CD4-positive, alpha-beta T cell (primary cell): ENCODE measurements at regions not wholly inside any gene's neighbourhood (a gene's known extent, or its start where the extent isn't known, plus 50 kb on each side); places are given as distances from the start of the nearest gene placed in this dataset.

Experiments used
- ATAC-seq: fragments of 200-7000 bp; cut with Tn5 transposase; one replicate; pipeline ENCODE4 v1.10.0; 2022; ENCODE audit warnings: mild to moderate bottlenecking; ENCODE audit not compliant: poor library complexity
- CTCF ChIA-PET: fragments of 350-600 bp; sonication (Branson Sonifier 250); formaldehyde crosslinking; loops from one replicate; lab custom pipeline; 2021; ENCODE audit warnings: antibody characterized with exemption, inconsistent platforms; lab: Charles Lee
- POLR2A ChIA-PET: fragments of 350-600 bp; sonication (Branson Sonifier 250); formaldehyde crosslinking; loops from one replicate; lab custom pipeline; 2021; ENCODE audit warnings: antibody characterized with exemption, inconsistent platforms; lab: Charles Lee
- DNase-seq, 14 experiments: peaks; one replicate each; pipeline ENCODE4 v3.0.0-alpha.2; 2013 to 2020; ENCODE audit warnings: mixed read lengths in 2 of 14
- H3K27ac ChIP-seq, 2 donors: one replicate each; pipeline versions ENCODE4 v1.5.1 to v1.7.0; 2013; ENCODE audit warnings: low read length in 2 of 2, low read depth in 1 of 2, mild to moderate bottlenecking in 1 of 2
- H3K27me3 ChIP-seq, 2 experiments: 1 replicate in 1 of 2; 2 replicates in 1 of 2; pipeline versions ENCODE4 v1.6.1 to v1.7.0; 2013; ENCODE audit warnings: low read length in 2 of 2, control low read depth in 1 of 2, mild to moderate bottlenecking in 1 of 2, moderate library complexity in 1 of 2; ENCODE audit not compliant: insufficient read depth in 2 of 2, control insufficient read depth in 1 of 2
- H3K36me3 ChIP-seq: one replicate; pipeline ENCODE4 v1.6.1; 2013; ENCODE audit warnings: low read length, control low read depth; ENCODE audit not compliant: insufficient read depth
- H3K4me1 ChIP-seq: one replicate; pipeline ENCODE4 v1.6.1; 2013; ENCODE audit warnings: low read length, control low read depth; ENCODE audit not compliant: insufficient read depth
- H3K4me3 ChIP-seq: one replicate; pipeline ENCODE4 v1.5.1; 2013; ENCODE audit warnings: mild to moderate bottlenecking, low read length, moderate library complexity
- H3K9me3 ChIP-seq, 2 experiments: 1 replicate in 1 of 2; 2 replicates in 1 of 2; pipeline versions ENCODE4 v1.6.1 to v1.7.0; 2013; ENCODE audit warnings: low read length in 2 of 2, mild to moderate bottlenecking in 2 of 2, control low read depth in 1 of 2, moderate library complexity in 1 of 2; ENCODE audit not compliant: control insufficient read depth in 1 of 2, insufficient read depth in 1 of 2
- H3K27ac Mint-ChIP-seq: one replicate; pipeline ENCODE4 v1.8.0; 2020; ENCODE audit warnings: mixed read lengths
- H3K27me3 Mint-ChIP-seq: one replicate; pipeline ENCODE4 v1.8.0; 2021; ENCODE audit warnings: mixed read lengths
- H3K36me3 Mint-ChIP-seq: one replicate; pipeline ENCODE4 v1.8.0; 2021; ENCODE audit warnings: low read depth, mixed read lengths
- H3K4me1 Mint-ChIP-seq: one replicate; pipeline ENCODE4 v1.8.0; 2021; ENCODE audit warnings: low read depth, mixed read lengths
- H3K4me3 Mint-ChIP-seq: one replicate; pipeline ENCODE4 v1.8.0; 2020; ENCODE audit warnings: mild to moderate bottlenecking, mixed read lengths
- H3K9me3 Mint-ChIP-seq: one replicate; pipeline ENCODE4 v1.8.0; 2020; ENCODE audit warnings: mixed read lengths
- CTCF ChIP-seq: fragments of 200-600 bp; IDR thresholded peaks from one replicate; pipeline ENCODE4 v1.8.0; 2022; ENCODE audit warnings: antibody characterized with exemption, mild to moderate bottlenecking
- intact Hi-C, 2 experiments: fragments of 100-400 bp; cut with DNase I in 1 of 2; cut with micrococcal nuclease in 1 of 2; formaldehyde crosslinking; loops; one replicate each; pipeline versions ENCODE4 v1.15.1 to v1.9.0; 2023 to 2025; cut with DNase I, micrococcal nuclease

DNA sequence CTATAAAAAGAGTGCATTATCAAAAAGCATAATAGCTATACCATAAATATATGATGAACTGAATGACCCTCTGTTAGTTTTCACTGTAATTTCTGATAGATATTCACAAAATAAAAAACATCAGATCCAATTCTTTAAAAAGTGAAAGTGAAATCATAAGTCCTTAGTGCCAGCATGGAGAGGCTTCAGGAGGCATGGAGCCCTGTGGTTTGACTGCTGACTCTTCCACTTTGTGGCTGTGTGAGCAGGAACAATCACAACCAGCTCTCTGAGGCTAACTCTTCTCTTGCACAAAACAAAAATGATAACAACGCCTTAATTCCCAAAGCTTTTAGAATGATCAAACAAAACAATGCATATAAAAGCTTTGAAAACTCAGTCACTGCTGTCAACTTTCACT lies 1143.9 kb downstream of the PDHA2 start:
- Mint-ChIP-seq H3K9me3 (peaks cover 6% of the 10 kb centered on the region), H3K36me3 (no peaks in the 10 kb centered on the region), H3K4me3 (no peak overlapping the region), H3K27ac (no peak overlapping the region), H3K27me3 (no peaks in the 10 kb centered on the region), H3K4me1 (no peaks in the 10 kb centered on the region)
- POLR2A ChIA-PET, result no interaction called here
- ATAC-seq (no peak), DNase-seq (no peak)
- no peak overlapping the region for H3K4me3 ChIP-seq
- CTCF ChIA-PET, result no interaction called here
- H3K4me1 ChIP-seq, result no peaks in the 10 kb centered on the region
- H3K27ac ChIP-seq, result no peak overlapping the region
- H3K36me3 ChIP-seq, result no peaks in the 10 kb centered on the region
- TF ChIP-seq CTCF, result no peak
- no peaks in the 10 kb centered on the region for H3K27me3 ChIP-seq
- intact Hi-C loops, result no loop called here
- no peaks in the 10 kb centered on the region for H3K9me3 ChIP-seq

DNA sequence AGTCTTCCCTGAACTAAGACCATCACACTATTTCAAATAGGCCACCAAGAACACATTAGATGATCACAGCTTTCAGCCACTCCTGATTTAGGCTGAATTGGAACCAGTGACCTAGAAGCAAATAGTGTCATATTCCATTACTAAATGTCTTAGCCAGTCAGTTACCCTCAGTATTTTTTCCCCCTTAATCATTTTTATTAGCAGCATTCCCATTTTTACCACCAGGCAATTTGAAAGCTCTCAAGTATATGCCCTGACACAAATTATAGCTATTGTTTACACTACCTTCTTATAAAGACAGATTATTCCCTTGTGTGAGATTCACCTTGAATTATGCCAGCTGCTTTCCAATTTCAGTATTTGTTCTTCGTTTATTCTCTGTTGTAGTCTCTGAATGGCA lies 1146.9 kb downstream of the PDHA2 start:
- Histone ChIP-seq H3K4me3 (no peak overlapping the region), H3K27me3 (no peaks in the 10 kb centered on the region), H3K27ac (no peak overlapping the region), H3K9me3 (peaks cover 0 to 3% of the 10 kb centered on the region in 2 experiments), H3K36me3 (no peaks in the 10 kb centered on the region), H3K4me1 (no peaks in the 10 kb centered on the region)
- Mint-ChIP-seq H3K4me1 (no peaks in the 10 kb centered on the region), H3K9me3 (peaks cover 6% of the 10 kb centered on the region), H3K27me3 (no peaks in the 10 kb centered on the region), H3K36me3 (no peaks in the 10 kb centered on the region), H3K4me3 (no peak overlapping the region), H3K27ac (no peak overlapping the region)
- intact Hi-C loops, result no loop called here
- CTCF ChIA-PET, result no interaction called here
- DNase-seq (no peak), ATAC-seq (no peak)
- no peak for TF ChIP-seq CTCF
- POLR2A ChIA-PET, result no interaction called here

DNA sequence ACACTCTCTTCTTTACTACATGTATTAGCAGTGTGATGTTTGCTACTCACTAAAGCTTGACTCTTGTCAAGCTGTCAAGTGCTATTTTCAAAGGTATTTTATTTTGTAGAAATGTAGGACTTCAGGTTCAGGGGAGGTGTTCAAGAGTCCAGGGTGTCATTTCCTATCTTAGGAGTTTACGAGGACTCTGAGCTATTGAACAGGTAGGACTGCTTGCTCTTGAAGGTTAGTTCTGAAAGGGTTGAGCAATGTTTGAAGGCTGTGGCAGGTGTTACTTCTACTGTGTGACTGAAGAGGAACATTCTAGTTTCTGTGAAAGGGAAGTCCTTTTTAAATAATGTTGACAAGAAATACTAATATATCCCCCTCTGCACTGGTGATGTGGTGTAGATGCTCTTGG lies 1151.2 kb downstream of the PDHA2 start:
- DNase-seq, result no peak
- no peak overlapping the region for H3K4me3 Mint-ChIP-seq
- H3K27ac Mint-ChIP-seq, result no peak overlapping the region
- no peaks in the 10 kb centered on the region for H3K27me3 Mint-ChIP-seq
- H3K4me3 ChIP-seq, result no peak overlapping the region
- H3K9me3 ChIP-seq, result peaks cover 0 to 3% of the 10 kb centered on the region in 2 experiments
- no peaks in the 10 kb centered on the region for H3K36me3 Mint-ChIP-seq
- H3K36me3 ChIP-seq, result no peaks in the 10 kb centered on the region
- H3K4me1 ChIP-seq, result no peaks in the 10 kb centered on the region
- H3K9me3 Mint-ChIP-seq, result peaks cover 6% of the 10 kb centered on the region
- intact Hi-C loops, result no loop called here
- H3K27ac ChIP-seq, result no peak overlapping the region
- no peaks in the 10 kb centered on the region for H3K27me3 ChIP-seq
- TF ChIP-seq CTCF, result no peak
- no peak for ATAC-seq
- POLR2A ChIA-PET, result no interaction called here
- CTCF ChIA-PET, result no interaction called here
- no peaks in the 10 kb centered on the region for H3K4me1 Mint-ChIP-seq
